GM19240 (cell line): ENCODE measurements at regions not wholly inside any gene's neighbourhood (a gene's known extent, or its start where the extent isn't known, plus 50 kb on each side); places are given as distances from the start of the nearest gene placed in this dataset.

Source experiments
- DNase-seq: peaks from one replicate; pipeline ENCODE4 v3.0.0; 2011; ENCODE audit warnings: low spot score; ENCODE audit not compliant: insufficient read length

GRCh38 chr6:53216301-53216700 lies 67.7 kb upstream of the GCM1 start:
- DNase-seq = no peak

GRCh38 chr6:53214172-53214571 lies 65.5 kb upstream of the GCM1 start:
- no peak for DNase-seq

- DNase-seq = no peak
Measured at GRCh38 chr6:53210811-53211210, 62.2 kb upstream of the GCM1 start.

- no peak for DNase-seq
Measured at GRCh38 chr6:53209681-53210080, 61.0 kb upstream of the GCM1 start.

- no peak for DNase-seq
Measured at GRCh38 chr6:53205778-53206177, 57.1 kb upstream of the GCM1 start.

- no peak for DNase-seq
Measured at GRCh38 chr6:53203483-53203882, 54.8 kb upstream of the GCM1 start.

GRCh38 chr6:53202052-53202451 lies 53.4 kb upstream of the GCM1 start:
- no peak for DNase-seq

GRCh38 chr6:53201270-53201669 lies 52.6 kb upstream of the GCM1 start:
- DNase-seq = no peak

GRCh38 chr6:53199765-53200164 lies 51.1 kb upstream of the GCM1 start:
- no peak for DNase-seq

GRCh38 chr6:53199156-53199555 lies 50.5 kb upstream of the GCM1 start:
- peak; percentile 36 for DNase-seq
